BJ (cell line): ENCODE measurements at regions not wholly inside any gene's neighbourhood (a gene's known extent, or its start where the extent isn't known, plus 50 kb on each side); places are given as distances from the start of the nearest gene placed in this dataset.
"Not testable (repeated sequence)": the region's sequence is repeated elsewhere in the genome, so short reads cannot be mapped to it uniquely, and the experiment has no call there.

Experiments
- CTCF ChIA-PET: fragments of 350-600 bp; formaldehyde crosslinking; extraction: SDS; loops from one replicate; lab custom pipeline; 2021; ENCODE audit warnings: antibody characterized with exemption, inconsistent platforms; lab: Yijun Ruan, JAX
- POLR2A ChIA-PET: fragments of 300-600 bp; sonication (Branson Sonifier 250); formaldehyde crosslinking; extraction: SDS; loops from one replicate; lab custom pipeline; 2021; ENCODE audit warnings: antibody characterized with exemption; lab: Charles Lee
- DNase-seq: peaks from one replicate; pipeline ENCODE4 v3.0.0-alpha.2; 2011; ENCODE audit warnings: low read depth
- H3K27me3 ChIP-seq: 2 replicates; pipeline ENCODE4 v1.6.0; 2011; ENCODE audit warnings: low read length; ENCODE audit not compliant: control insufficient read depth, insufficient read depth
- H3K36me3 ChIP-seq: 2 replicates; pipeline ENCODE4 v1.5.1; 2011; ENCODE audit warnings: low read length; ENCODE audit not compliant: control insufficient read depth, insufficient read depth
- H3K4me3 ChIP-seq: 2 replicates; pipeline ENCODE4 v1.5.1; 2011; ENCODE audit warnings: low read depth, mild to moderate bottlenecking, control low read depth, low read length
- CTCF ChIP-seq: IDR thresholded peaks from 2 replicates; pipeline ENCODE4 v1.5.1; 2011; ENCODE audit warnings: low read depth, mild to moderate bottlenecking, control low read depth, inconsistent platforms, low read length, moderate library complexity; ENCODE audit not compliant: insufficient read depth

- POLR2A ChIA-PET: no interaction called here
- CTCF ChIA-PET: no interaction called here
- no peaks in the 10 kb centered on the region for H3K27me3 ChIP-seq
- H3K4me3 ChIP-seq: no peak overlapping the region
- no peak for TF ChIP-seq CTCF
- H3K36me3 ChIP-seq: no peaks in the 10 kb centered on the region
- no peak for DNase-seq
Observed at GRCh38 chr5:119746984-119747383, 117.6 kb downstream of the FAM170A start.

- POLR2A ChIA-PET: no interaction called here
- Histone ChIP-seq H3K4me3 (no peak overlapping the region), H3K27me3 (no peaks in the 10 kb centered on the region), H3K36me3 (no peaks in the 10 kb centered on the region)
- TF ChIP-seq CTCF: no peak
- DNase-seq: no peak
- CTCF ChIA-PET: no interaction called here
Observed at GRCh38 chr5:119750887-119751733, 121.8 kb downstream of the FAM170A start.

GRCh38 chr5:119751734-119752094 lies 122.4 kb downstream of the FAM170A start:
- ChIA-PET POLR2A (no interaction called here), CTCF (no interaction called here)
- Histone ChIP-seq H3K27me3 (no peaks in the 10 kb centered on the region), H3K36me3 (no peaks in the 10 kb centered on the region), H3K4me3 (no peak overlapping the region)
- no peak for TF ChIP-seq CTCF
- no peak for DNase-seq

GRCh38 chr5:119752921-119753886 lies 123.8 kb downstream of the FAM170A start:
- CTCF ChIA-PET: interaction anchor here (1.5 kb wide), 1 partner anchor 765 kb away, joined by 3 read pairs; the partner anchor contains the start of gene DTWD2
- no peak for DNase-seq
- Histone ChIP-seq H3K4me3 (no peak overlapping the region), H3K36me3 (no peaks in the 10 kb centered on the region), H3K27me3 (no peaks in the 10 kb centered on the region)
- POLR2A ChIA-PET: no interaction called here
- no peak for TF ChIP-seq CTCF

- CTCF ChIA-PET, H3K4me3 ChIP-seq, H3K36me3 ChIP-seq, H3K27me3 ChIP-seq, DNase-seq: not testable (repeated sequence)
- POLR2A ChIA-PET: interaction anchor here (0.6 kb wide), 1 partner anchor 264 kb away, joined by 8 read pairs; no protein-coding TSS in a partner anchor
Observed at GRCh38 chr5:119754825-119755224, 125.5 kb downstream of the FAM170A start.
